ENCODE measurements at regions not wholly inside any gene's neighbourhood (a gene's known extent, or its start where the extent isn't known, plus 50 kb on each side); places are given as distances from the start of the nearest gene placed in this dataset.

DNA sequence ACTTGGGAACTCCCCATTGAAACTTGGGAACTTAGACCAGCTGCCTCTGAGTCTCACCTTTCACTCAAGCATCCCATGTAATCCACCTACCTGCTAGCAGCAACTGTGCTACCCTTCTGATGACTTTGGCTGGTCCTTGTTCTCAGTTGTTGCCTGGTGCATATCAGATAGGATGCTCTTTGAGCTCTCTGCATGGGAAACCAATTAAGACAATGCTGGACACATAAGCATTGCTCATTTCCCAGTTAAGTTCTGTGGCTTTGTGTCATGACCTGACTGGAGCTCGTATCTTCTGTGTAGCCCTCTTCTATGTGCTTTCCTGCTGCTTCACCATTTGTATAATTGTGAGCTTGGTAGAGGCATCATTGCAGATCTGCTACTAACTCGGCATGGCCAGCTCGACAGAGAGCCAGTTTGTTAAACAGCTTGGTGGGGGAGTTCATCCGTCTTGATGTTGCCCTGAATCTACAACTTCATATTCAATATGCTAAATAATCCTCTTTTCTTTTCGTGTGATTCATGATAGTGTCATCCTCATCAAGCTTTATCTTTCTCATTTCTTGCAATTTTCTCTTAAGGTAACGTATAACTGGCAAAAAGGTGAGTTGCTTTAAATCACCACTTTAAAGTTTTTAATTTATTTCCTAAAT is 447.5 kb upstream of the SLC14A2 start:
- WGBS (ENCODE audit: insufficient coverage, insufficient read length): no CpG with 5 or more reads among the region's 6 CpGs
- Histone ChIP-seq H3K4me1 (ENCODE audit: control insufficient read depth, insufficient read depth, low read length) (no peaks in the 10 kb centered on the region), H3K9me3 (ENCODE audit: control insufficient read depth, insufficient read depth, low read length) (no peaks in the 10 kb centered on the region), H3K27ac (ENCODE audit: low read length) (no peak overlapping the region), H3K27me3 (ENCODE audit: control insufficient read depth, insufficient read depth, low read length) (no peaks in the 10 kb centered on the region), H3K4me3 (ENCODE audit: low read length) (no peak overlapping the region), H3K36me3 (ENCODE audit: control insufficient read depth, insufficient read depth, low read length) (no peaks in the 10 kb centered on the region)
- no peak for DNase-seq (ENCODE audit: low read depth, low spot score)

DNA sequence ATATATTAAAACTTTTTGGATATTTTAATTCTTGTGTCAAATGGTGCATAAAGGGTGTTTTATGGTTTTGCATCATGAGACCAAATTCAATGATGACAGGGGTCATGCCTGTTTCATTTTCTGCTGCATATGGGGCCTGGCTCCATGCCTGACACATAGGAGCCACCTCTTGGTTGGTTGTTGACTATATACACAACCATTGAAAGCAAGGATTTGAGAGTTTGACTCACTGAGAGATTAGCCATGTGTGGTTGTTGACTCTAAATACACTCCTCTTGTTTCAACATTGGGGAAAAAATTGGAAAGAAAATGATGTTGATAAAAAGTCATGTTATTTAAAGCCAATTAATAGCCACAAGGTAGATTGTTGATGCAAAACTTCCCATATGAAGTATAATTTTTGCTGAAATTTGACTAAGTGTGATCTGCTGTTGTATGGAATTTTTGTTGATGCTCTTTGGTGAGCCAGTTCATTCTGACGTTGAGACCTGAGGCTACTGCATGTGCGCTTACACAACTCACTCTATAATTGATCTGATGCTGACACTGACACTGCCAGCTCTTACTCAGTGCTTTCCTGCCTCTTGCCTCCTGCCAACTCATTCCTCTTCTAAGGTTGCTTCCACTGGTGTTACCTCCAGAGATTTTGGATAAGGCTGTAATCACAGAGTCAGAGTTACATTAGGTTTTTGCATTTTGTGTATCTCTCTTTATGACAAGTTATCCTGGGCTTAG is 446.2 kb upstream of the SLC14A2 start:
- Histone ChIP-seq H3K27me3 (ENCODE audit: control insufficient read depth, insufficient read depth, low read length) (no peaks in the 10 kb centered on the region), H3K36me3 (ENCODE audit: control insufficient read depth, insufficient read depth, low read length) (no peaks in the 10 kb centered on the region), H3K4me3 (ENCODE audit: low read length) (no peak overlapping the region), H3K4me1 (ENCODE audit: control insufficient read depth, insufficient read depth, low read length) (no peaks in the 10 kb centered on the region), H3K9me3 (ENCODE audit: control insufficient read depth, insufficient read depth, low read length) (no peaks in the 10 kb centered on the region), H3K27ac (ENCODE audit: low read length) (no peak overlapping the region)
- no peak for DNase-seq (ENCODE audit: low read depth, low spot score)
- no CpG with 5 or more reads among the region's 2 CpGs for WGBS (ENCODE audit: insufficient coverage, insufficient read length)

DNA sequence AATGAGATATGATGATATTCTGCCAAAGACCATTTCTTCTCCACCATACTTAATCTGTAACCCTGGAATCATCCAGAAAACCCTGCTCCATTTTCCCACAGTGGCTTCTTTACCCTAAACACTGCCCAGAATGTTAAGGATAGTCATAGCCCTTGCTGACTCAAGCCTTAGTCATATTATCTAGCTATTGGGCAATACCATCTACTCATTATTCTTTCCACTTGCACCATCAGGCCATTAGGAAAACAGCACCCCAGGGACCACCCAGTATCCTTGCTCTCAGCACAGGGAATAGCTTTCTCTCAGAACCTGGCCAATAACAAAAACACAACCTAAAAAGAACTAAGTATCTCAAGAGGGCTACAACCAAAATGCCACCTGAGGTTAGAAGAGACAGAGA is 445.7 kb upstream of the SLC14A2 start:
- Histone ChIP-seq H3K36me3 (ENCODE audit: control insufficient read depth, insufficient read depth, low read length) (no peaks in the 10 kb centered on the region), H3K27ac (ENCODE audit: low read length) (no peak overlapping the region), H3K9me3 (ENCODE audit: control insufficient read depth, insufficient read depth, low read length) (no peaks in the 10 kb centered on the region), H3K4me3 (ENCODE audit: low read length) (no peak overlapping the region), H3K4me1 (ENCODE audit: control insufficient read depth, insufficient read depth, low read length) (no peaks in the 10 kb centered on the region), H3K27me3 (ENCODE audit: control insufficient read depth, insufficient read depth, low read length) (no peaks in the 10 kb centered on the region)
- DNase-seq (ENCODE audit: low read depth, low spot score): no peak

DNA sequence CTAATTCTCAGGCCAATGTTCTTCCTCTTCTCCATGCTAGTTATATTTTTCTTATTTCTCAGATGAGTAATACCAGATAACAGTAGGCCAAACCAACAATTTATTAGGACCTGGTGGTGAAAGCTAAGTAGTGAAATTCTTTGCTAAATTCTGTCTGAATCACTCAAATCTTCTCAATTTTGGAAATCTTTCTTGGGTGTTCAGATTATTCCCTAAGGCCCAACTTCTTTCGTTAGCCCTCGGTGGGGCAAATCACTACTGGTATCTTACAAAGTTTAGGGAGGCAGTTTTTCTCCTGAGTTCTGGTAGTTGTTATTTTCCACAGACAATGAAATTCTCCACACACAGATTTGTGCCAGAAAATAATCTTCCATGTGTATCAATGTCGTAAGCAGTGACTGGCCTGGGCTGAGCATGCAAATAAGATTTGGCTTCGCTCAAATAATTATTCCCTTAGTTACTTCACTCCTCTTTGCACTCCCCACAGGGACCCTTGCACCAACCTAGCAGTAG is 443.5 kb upstream of the SLC14A2 start:
- no CpG with 5 or more reads among the region's 4 CpGs for WGBS (ENCODE audit: insufficient coverage, insufficient read length)
- Histone ChIP-seq H3K4me3 (ENCODE audit: low read length) (no peak overlapping the region), H3K27ac (ENCODE audit: low read length) (no peak overlapping the region), H3K4me1 (ENCODE audit: control insufficient read depth, insufficient read depth, low read length) (no peaks in the 10 kb centered on the region), H3K9me3 (ENCODE audit: control insufficient read depth, insufficient read depth, low read length) (no peaks in the 10 kb centered on the region), H3K27me3 (ENCODE audit: control insufficient read depth, insufficient read depth, low read length) (no peaks in the 10 kb centered on the region), H3K36me3 (ENCODE audit: control insufficient read depth, insufficient read depth, low read length) (no peaks in the 10 kb centered on the region)
- DNase-seq (ENCODE audit: low read depth, low spot score): no peak

DNA sequence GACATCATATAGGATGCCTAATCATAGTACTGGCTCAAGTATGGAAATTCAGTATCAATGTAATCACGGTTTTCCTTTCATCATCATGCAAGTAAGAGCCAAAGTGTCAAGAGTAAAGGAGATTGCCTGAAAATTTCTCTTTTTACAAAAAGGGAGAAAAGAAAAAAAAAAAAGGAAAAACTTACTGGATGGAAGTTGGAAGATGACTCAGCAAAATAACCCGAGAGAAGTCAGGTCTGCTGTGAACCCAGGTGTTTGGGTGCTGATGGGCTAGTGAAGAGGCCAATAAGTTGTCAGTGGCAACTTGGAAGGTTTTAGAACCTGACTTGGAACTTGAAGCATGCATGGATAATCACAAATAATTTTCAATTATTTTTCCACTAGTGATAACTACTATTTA is 441.9 kb upstream of the SLC14A2 start:
- Histone ChIP-seq H3K9me3 (ENCODE audit: control insufficient read depth, insufficient read depth, low read length) (no peaks in the 10 kb centered on the region), H3K27ac (ENCODE audit: low read length) (no peak overlapping the region), H3K4me1 (ENCODE audit: control insufficient read depth, insufficient read depth, low read length) (no peaks in the 10 kb centered on the region), H3K4me3 (ENCODE audit: low read length) (no peak overlapping the region), H3K27me3 (ENCODE audit: control insufficient read depth, insufficient read depth, low read length) (no peaks in the 10 kb centered on the region), H3K36me3 (ENCODE audit: control insufficient read depth, insufficient read depth, low read length) (no peaks in the 10 kb centered on the region)
- WGBS (ENCODE audit: insufficient coverage, insufficient read length): no CpG with 5 or more reads among the region's 2 CpGs
- DNase-seq (ENCODE audit: low read depth, low spot score): no peak

DNA sequence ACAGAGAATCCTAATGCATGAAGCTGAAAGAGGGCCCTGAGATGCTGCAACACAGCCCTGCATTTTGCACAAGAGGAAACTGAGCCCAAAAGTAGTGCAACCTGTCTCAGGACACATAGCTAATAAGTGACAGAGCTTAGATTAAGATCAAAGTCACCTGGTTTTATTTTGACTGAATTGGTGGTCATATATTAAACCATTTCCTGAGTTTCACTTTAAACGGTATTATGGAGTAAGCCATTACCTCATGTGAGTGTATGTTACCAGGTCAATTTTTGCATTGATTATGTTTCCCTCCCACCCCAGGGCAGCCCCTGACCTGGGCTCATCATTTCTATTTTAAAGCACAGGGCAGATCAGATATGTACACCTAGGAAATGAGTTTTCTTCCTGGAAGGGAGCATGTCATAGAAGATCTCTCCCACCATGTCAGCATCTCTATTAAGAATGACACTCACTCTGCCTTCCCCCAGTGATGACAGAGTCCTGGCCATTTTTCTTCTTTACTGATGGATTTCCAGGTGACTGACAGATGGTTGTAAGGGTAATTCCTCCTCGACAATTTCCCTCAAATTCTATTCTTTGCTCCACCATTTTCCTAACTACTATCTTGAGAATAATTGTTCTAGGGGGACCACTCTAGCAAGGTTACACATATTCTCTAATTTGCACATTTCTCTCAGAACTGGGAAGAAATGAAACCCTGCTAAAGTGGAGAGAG is 441.3 kb upstream of the SLC14A2 start:
- WGBS (ENCODE audit: insufficient coverage, insufficient read length): no CpG with 5 or more reads among the region's 2 CpGs
- H3K27me3 ChIP-seq (ENCODE audit: control insufficient read depth, insufficient read depth, low read length): no peaks in the 10 kb centered on the region
- DNase-seq (ENCODE audit: low read depth, low spot score): no peak

DNA sequence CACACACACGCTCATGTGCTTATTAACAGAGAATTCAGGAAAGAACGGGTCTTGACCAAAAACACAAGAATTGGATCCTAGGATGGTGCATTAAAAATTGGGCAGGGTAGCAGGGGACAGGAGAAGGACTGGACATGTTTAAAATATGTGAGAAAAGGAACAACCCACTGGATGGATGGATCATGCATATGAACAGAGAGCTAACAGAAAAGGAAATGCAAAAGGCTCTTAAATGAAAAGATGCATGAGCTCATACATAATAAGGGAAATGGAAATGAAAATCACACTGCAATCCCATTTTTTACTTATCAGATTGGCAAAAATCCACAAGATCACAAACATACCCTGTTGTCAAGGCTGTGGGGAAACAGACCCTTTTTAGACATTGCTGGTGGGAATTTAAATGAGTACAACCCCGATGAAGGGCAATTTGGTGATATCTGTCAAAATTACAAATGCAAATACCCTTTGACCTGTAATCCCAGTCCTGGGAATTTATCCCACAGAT is 440.6 kb upstream of the SLC14A2 start:
- DNase-seq (ENCODE audit: low read depth, low spot score): no peak
- H3K27ac ChIP-seq (ENCODE audit: low read length): no peak overlapping the region
- H3K27me3 ChIP-seq (ENCODE audit: control insufficient read depth, insufficient read depth, low read length): no peaks in the 10 kb centered on the region
- no peaks in the 10 kb centered on the region for H3K9me3 ChIP-seq (ENCODE audit: control insufficient read depth, insufficient read depth, low read length)
- H3K36me3 ChIP-seq (ENCODE audit: control insufficient read depth, insufficient read depth, low read length): no peaks in the 10 kb centered on the region
- H3K4me3 ChIP-seq (ENCODE audit: low read length): no peak overlapping the region
- no CpG with 5 or more reads among the region's 3 CpGs for WGBS (ENCODE audit: insufficient coverage, insufficient read length)
- H3K4me1 ChIP-seq (ENCODE audit: control insufficient read depth, insufficient read depth, low read length): no peaks in the 10 kb centered on the region

More for the DNA sequence above, 441.3 kb upstream of the SLC14A2 start:
- Histone ChIP-seq H3K4me3 (ENCODE audit: low read length) (no peak overlapping the region), H3K36me3 (ENCODE audit: control insufficient read depth, insufficient read depth, low read length) (no peaks in the 10 kb centered on the region), H3K9me3 (ENCODE audit: control insufficient read depth, insufficient read depth, low read length) (no peaks in the 10 kb centered on the region), H3K4me1 (ENCODE audit: control insufficient read depth, insufficient read depth, low read length) (no peaks in the 10 kb centered on the region), H3K27ac (ENCODE audit: low read length) (no peak overlapping the region)

DNA sequence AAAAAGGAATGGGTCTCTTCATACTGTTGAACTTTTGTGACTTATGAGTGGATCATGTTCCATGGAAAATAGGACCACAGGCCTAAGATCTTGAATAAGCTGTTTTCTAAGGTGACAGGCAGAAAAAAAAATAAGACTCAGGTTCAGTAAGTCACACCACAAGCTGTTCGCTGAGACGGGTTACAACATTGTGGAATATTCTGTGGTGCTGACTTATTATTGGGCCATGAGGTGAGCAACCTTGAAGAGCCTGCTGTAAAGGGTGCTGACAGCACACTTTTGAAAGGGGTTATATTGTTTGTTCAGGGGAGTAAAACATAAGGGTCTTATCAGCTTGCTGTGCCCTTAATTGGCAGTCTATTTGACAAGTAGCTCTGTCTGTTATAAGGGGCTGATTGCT is 439.8 kb upstream of the SLC14A2 start:
- Histone ChIP-seq H3K9me3 (ENCODE audit: control insufficient read depth, insufficient read depth, low read length) (no peaks in the 10 kb centered on the region), H3K36me3 (ENCODE audit: control insufficient read depth, insufficient read depth, low read length) (no peaks in the 10 kb centered on the region), H3K27me3 (ENCODE audit: control insufficient read depth, insufficient read depth, low read length) (no peaks in the 10 kb centered on the region), H3K4me3 (ENCODE audit: low read length) (no peak overlapping the region), H3K27ac (ENCODE audit: low read length) (no peak overlapping the region), H3K4me1 (ENCODE audit: control insufficient read depth, insufficient read depth, low read length) (no peaks in the 10 kb centered on the region)
- no CpG with 5 or more reads among the region's 2 CpGs for WGBS (ENCODE audit: insufficient coverage, insufficient read length)
- DNase-seq (ENCODE audit: low read depth, low spot score): no peak

DNA sequence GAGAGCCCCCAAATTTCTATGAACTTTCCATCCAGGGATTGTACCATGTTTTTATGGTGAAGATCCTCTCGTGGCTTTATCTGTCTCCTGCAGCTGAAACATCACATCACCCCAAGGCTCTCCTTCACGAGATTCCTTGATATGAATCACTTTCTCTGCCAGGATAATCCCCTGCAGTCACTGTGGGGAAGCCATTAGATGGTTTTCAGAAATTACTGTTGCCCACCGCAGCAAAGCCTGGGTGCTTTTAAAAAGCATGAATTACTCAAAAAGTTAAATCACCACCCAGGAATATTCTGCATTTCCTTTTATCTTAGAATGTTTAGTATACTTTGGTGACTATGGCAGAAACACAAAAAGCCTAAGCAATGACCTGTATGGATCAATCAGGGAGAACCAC is 428.4 kb upstream of the SLC14A2 start:
- no peaks in the 10 kb centered on the region for H3K36me3 ChIP-seq (ENCODE audit: control insufficient read depth, insufficient read depth, low read length)
- no CpG with 5 or more reads among the region's 3 CpGs for WGBS (ENCODE audit: insufficient coverage, insufficient read length)
- DNase-seq (ENCODE audit: low read depth, low spot score): no peak
- no peak overlapping the region for H3K27ac ChIP-seq (ENCODE audit: low read length)
- no peaks in the 10 kb centered on the region for H3K27me3 ChIP-seq (ENCODE audit: control insufficient read depth, insufficient read depth, low read length)
- no peaks in the 10 kb centered on the region for H3K4me1 ChIP-seq (ENCODE audit: control insufficient read depth, insufficient read depth, low read length)
- H3K9me3 ChIP-seq (ENCODE audit: control insufficient read depth, insufficient read depth, low read length): no peaks in the 10 kb centered on the region
- no peak overlapping the region for H3K4me3 ChIP-seq (ENCODE audit: low read length)

DNA sequence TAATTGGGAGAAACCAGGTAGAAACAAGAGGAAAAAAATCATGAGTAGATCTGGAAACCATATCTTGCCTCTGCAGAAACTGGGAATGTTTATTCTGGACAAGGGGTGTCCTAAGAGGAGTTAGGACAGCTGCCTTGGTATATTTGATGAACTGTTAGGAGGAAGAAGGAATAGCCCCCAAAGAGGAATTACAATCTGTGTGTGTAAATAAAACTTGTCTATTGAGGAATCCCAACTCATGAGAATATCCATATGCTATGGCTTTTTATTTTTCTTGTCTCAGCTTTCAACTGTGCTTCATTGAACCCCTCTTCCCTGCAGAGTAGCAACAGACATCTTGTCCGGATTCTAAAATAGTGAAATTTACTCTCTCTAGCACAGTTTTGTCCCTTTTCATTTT is 423.5 kb upstream of the SLC14A2 start:
- no peak overlapping the region for H3K4me3 ChIP-seq (ENCODE audit: low read length)
- H3K36me3 ChIP-seq (ENCODE audit: control insufficient read depth, insufficient read depth, low read length): no peaks in the 10 kb centered on the region
- no peaks in the 10 kb centered on the region for H3K4me1 ChIP-seq (ENCODE audit: control insufficient read depth, insufficient read depth, low read length)
- no CpG with 5 or more reads among the region's 1 CpG for WGBS (ENCODE audit: insufficient coverage, insufficient read length)
- H3K27me3 ChIP-seq (ENCODE audit: control insufficient read depth, insufficient read depth, low read length): no peaks in the 10 kb centered on the region
- DNase-seq (ENCODE audit: low read depth, low spot score): no peak
- H3K9me3 ChIP-seq (ENCODE audit: control insufficient read depth, insufficient read depth, low read length): no peaks in the 10 kb centered on the region
- no peak overlapping the region for H3K27ac ChIP-seq (ENCODE audit: low read length)

Measured in iPS DF 6.9 (cell line).